Hematopoietic multipotent progenitor cell treated with erythropoietin and hydrocortisone succinate and interleukin-3 and kit ligand, for 15 days (in vitro differentiated cells): ENCODE measurements at regions not wholly inside any gene's neighbourhood (a gene's known extent, or its start where the extent isn't known, plus 50 kb on each side); places are given as distances from the start of the nearest gene placed in this dataset.
"Not testable (repeated sequence)": the region's sequence is repeated elsewhere in the genome, so short reads cannot be mapped to it uniquely, and the experiment has no call there.

Experiments used
- DNase-seq: peaks from one replicate; pipeline ENCODE4 v3.0.0-alpha.2; 2015; ENCODE audit warnings: low spot score

GRCh38 chr1:101483982-101484688 is 247.3 kb downstream of the S1PR1 start:
- DNase-seq: no peak

DNA sequence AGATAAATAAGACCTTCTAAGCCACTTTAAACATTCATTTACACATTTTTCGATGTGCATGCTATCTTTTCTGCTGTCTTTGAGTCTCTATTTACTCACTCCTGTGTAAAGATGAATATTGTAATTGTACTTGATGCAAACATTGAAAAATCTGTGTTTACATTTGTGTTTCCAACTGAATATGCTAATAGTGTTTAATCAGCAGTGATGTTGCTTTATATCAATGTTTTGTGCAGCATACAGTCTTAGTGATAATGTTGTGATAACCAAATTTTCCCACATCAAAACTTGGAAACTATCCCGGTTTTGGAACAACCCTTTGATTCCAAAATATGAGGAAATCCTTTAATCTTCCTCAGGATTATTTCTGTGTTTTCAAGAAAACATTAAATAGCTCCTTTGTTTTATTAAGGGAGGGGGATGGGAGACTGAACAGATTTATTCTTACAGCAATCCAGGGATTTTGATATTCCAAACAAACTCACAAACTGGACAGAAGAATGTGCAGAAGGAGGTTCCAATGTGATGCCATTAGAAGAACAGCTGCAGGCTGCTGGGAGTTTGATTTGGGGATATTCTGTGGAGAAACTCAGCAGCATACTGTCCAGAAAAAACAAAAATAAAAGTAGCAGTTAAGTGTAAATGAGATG is 248.0 kb downstream of the S1PR1 start:
- no peak for DNase-seq

- DNase-seq: no peak
These were observed 248.9 kb downstream of the S1PR1 start for GRCh38 chr1:101485712-101486111.

- DNase-seq: not testable (repeated sequence)
These were observed 255.3 kb downstream of the S1PR1 start for GRCh38 chr1:101492144-101492543.

- not testable (repeated sequence) for DNase-seq
These were observed 257.1 kb downstream of the S1PR1 start for GRCh38 chr1:101493920-101494319.

DNA sequence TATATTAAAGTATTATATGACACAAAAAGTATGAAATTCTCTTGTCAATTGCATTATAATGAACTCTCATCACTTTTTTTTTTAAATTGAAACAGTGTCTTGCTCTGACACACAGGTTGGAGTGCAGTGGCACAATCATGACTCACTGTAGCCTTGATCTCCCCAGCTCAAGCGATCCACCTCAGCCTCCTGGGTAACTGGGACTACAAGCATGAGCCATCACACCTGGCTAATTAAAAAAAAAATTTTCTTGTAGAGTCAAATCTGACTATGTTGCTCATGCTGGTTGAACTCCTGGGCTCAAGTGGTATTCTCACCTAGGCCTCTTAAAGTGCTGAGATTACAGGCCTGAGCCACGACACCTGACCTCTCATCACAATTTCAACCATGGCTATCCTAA is 259.3 kb downstream of the S1PR1 start:
- no peak for DNase-seq

DNA sequence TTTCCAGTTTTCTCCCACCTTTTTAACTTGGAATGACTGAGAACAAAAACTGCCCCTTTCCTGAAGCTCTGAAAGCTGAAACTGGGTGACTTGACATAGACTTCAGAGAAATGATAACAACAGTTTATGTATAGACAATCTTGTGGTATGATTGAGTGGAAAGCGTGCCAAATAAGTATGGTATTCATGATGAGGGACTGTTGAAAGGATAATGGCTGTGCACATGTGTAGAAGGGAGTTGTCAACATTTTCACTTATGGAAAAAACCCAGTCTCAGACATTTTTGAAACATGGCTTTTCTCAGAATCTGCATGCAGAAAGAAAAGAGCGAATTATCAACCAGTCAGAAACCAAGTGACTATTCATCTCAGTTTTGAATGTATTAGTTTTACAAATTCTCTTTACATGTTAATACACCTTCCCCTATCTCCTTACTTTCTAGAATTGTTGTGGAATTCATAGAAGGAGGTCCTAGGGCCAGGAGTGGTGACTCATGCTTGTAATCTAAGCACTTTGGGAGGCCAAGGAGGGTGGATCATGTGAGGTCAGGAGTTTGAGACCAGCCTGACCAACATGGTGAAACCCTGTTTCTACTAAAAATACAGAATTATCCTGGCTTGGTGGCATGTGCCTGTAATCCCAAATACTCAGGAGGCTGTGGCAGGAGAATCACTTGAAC is 261.2 kb downstream of the S1PR1 start:
- DNase-seq: no peak

- not testable (repeated sequence) for DNase-seq
These were observed 267.3 kb downstream of the S1PR1 start for GRCh38 chr1:101504106-101504505.

- not testable (repeated sequence) for DNase-seq
These were observed 268.4 kb downstream of the S1PR1 start for GRCh38 chr1:101505240-101505639.

DNA sequence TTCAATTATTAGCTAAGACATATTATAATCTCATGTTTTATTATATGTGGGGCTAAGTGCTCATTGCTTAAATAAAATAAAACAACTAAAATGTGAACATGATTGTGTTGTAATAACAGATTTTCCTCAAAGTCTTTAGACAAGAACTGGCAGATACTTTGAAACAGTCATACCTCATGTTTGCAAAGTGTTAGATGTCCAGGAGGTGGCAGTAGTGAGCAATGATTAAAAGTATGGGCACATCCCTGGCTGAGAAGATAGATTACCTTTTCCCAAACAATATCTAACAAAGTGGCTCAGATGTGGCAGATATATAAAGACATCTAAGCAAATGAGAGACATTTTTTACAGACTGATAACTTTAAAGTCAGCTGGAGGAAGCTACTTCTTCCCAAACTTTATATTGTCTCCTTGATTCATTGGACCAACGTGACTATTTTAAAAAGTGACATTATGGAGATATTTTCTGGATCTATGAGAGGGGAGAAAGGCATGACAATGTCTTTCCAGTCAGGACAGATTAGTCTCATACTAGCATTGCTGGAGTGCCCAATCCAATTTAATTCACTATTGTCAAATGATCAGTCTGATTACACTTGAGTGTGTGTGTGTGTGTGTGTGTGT is 269.8 kb downstream of the S1PR1 start:
- peak; percentile 51 for DNase-seq

DNA sequence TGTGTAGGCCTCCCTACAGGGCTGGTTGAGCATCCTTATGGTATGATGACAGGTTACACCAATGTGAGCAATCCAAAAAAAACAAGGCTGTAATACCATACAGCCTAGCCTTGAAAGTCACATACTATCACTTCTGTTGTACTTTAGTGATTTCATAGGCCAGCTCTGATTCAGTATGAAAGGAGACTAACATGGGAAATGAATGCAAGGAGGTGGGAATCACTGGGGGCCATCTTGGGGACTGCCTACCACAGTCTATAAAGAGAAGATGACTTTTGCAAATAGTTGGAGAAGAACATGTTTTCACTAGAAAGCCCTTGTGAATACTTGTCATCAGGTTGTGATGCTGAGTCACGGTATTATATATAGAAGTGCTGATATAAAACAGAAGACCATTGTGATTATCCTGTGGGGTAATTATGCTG is 270.7 kb downstream of the S1PR1 start:
- DNase-seq: no peak

DNA sequence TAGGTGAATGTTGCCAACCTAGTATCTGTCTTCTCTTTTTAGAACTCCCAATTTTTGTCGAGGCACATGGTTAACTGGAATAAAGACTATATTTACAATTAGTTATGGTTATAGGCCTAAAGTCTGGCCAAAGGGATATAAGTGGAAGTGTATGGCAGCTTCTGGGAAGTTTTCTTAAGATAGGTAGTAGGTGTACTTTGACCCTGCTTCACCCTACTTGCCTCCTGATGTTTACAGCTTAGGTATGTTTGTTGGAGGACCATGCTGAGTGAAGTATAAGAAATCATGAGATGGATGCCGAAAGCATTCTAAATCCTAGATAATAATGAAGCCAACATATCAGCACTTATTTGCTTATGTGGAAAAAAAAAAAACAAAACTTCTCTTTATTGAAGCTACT is 272.1 kb downstream of the S1PR1 start:
- DNase-seq: no peak

DNA sequence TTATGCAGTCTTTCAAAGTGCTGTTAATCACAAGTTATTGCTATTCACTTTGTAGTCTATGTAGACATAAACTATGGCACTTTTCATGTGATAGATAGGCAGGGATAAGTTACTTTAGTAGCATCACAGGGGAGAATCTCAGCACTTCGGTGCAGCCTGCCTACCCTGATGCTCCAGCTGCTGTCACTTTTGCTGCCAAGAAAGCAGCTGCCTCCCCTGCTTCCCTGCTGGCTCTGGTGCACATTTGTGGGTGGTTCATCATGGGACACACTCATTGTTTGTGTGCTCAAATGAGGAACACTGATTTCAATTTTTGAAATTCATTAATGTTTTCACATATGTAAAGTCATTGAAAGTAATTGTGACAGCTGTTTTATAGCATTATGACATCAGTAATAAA is 272.6 kb downstream of the S1PR1 start:
- DNase-seq: no peak

DNA sequence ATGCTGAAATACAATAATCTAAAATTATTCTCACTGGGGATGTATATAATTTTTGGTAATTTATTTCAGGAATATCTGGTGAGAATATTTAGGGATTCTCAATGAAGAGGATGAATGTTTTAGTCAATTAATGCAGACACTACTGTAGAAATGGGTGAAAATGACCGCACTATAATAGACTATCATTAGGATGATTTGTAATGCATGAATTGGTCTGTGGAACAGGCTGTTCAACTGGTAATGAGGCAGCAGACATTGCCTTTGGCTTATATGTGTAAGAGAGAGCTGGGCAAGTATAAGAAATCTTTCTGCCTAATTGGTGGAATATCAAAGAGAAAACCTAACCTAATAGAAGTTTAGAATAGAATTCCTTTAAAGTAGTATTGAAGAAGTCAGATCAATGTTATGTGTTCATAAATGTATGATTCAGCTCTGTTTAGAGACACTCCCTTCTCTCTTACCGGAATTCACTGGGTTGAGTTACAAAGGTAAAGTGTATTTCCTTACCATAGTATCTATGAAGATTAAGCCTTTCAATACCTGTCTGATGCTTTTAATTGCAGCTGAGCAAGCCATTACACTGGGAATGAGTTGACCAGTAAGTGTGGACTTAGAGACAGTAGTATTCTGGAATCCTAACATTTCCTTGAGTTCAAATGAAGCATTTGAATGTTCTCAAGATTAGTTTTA is 274.5 kb downstream of the S1PR1 start:
- DNase-seq: no peak

GRCh38 chr1:101520302-101520701 is 283.5 kb downstream of the S1PR1 start:
- DNase-seq: no peak

DNA sequence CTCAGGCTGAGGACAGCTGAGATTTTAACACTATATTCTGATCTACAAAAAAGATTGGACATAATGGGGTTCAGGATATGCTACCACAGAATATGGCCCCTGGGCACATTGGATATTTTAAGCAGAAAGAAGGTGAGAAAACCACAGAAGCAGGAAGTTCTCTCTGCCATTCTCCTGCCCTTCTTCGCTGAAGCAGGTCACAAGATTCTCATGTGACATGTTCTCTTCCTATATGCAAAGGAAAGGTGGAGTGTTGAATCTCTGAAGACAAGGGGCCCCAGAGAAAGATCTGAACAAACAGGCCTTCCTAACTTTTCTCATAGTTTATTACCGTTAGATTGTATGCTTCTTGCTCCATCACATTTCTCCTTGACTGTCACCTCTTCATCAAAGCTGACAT is 285.7 kb downstream of the S1PR1 start:
- DNase-seq: no peak

DNA sequence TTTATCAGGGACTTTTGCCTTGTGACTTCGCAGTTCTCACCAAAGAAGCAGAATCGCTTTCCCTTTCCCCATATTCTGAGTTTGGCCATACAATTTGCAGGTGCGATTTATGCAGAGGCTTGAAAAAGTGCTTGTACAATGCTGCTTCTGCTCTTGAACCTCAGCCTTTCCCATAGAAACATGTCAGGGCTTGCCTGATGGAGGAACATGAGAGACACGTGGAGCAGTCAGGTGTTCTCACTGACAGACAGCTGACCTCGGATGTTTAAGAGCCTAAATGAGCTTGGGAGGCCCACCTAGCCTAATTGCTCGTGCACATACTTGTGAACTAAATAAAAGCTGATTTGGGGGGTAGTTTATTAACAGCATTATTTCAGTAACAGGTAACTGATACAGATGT is 290.0 kb downstream of the S1PR1 start:
- DNase-seq: no peak

- no peak for DNase-seq
These were observed 295.6 kb downstream of the S1PR1 start for GRCh38 chr1:101532377-101532776.

GRCh38 chr1:101540161-101540560 is 303.3 kb downstream of the S1PR1 start:
- DNase-seq: no peak

GRCh38 chr1:101546885-101547284 is 310.1 kb downstream of the S1PR1 start:
- DNase-seq: no peak

- no peak for DNase-seq
These were observed 310.5 kb downstream of the S1PR1 start for GRCh38 chr1:101547357-101547756.

GRCh38 chr1:101548376-101548775 is 311.6 kb downstream of the S1PR1 start:
- DNase-seq: no peak
